HCT116 (cell line): ENCODE measurements at regions not wholly inside any gene's neighbourhood (a gene's known extent, or its start where the extent isn't known, plus 50 kb on each side); places are given as distances from the start of the nearest gene placed in this dataset.

Experiments
- CEBPB ChIP-seq: IDR thresholded peaks from 2 replicates; pipeline ENCODE4 v1.6.1; 2012; ENCODE audit warnings: low read depth
- EGR1 ChIP-seq: IDR thresholded peaks from 2 replicates; pipeline ENCODE4 v1.6.1; 2012; ENCODE audit warnings: low read depth
- EZH2 ChIP-seq: fragments of 200-600 bp; sonication (generic); IDR thresholded peaks from 2 replicates; pipeline ENCODE4 v1.6.1; 2017; ENCODE audit warnings: antibody characterized with exemption, mixed run types
- EZH2phosphoT487 ChIP-seq: fragments of 200-600 bp; IDR thresholded peaks from 2 replicates; pipeline ENCODE4 v1.6.1; 2018; ENCODE audit warnings: antibody characterized with exemption, borderline replicate concordance
- FOSL1 ChIP-seq: IDR thresholded peaks from 2 replicates; pipeline ENCODE4 v1.6.1; 2012; ENCODE audit warnings: low read depth
- POLR2A ChIP-seq: IDR thresholded peaks from 2 replicates; pipeline ENCODE4 v1.7.0; 2011; ENCODE audit warnings: borderline replicate concordance; ENCODE audit not compliant: insufficient read depth, insufficient read length; ENCODE audit errors: extremely low read depth
- SIN3A ChIP-seq: IDR thresholded peaks from 2 replicates; pipeline ENCODE4 v1.6.1; 2012; ENCODE audit warnings: low read depth
- TCF7L2 ChIP-seq: IDR thresholded peaks from 2 replicates; pipeline ENCODE4 v1.7.0; 2011; ENCODE audit warnings: borderline replicate concordance, inconsistent platforms; ENCODE audit not compliant: insufficient read depth, insufficient read length; ENCODE audit errors: extremely low read depth
- TF ChIP-seq, protein P1 (sequence below), 3 experiments: fragments of 200-600 bp in 1 of 3; sonication (generic) in 1 of 3; IDR thresholded peaks in 2 of 3; conservative IDR thresholded peaks in 1 of 3; 2 replicates each; pipeline ENCODE4 v1.5.1; 2012 to 2017; ENCODE audit warnings: low read depth in 2 of 3, low read length in 2 of 3, antibody characterized with exemption in 1 of 3, borderline replicate concordance in 1 of 3, control low read depth in 1 of 3, mild to moderate bottlenecking in 1 of 3, mixed read lengths in 1 of 3, mixed run types in 1 of 3, moderate library complexity in 1 of 3; ENCODE audit not compliant: insufficient read depth in 1 of 3

DNA sequence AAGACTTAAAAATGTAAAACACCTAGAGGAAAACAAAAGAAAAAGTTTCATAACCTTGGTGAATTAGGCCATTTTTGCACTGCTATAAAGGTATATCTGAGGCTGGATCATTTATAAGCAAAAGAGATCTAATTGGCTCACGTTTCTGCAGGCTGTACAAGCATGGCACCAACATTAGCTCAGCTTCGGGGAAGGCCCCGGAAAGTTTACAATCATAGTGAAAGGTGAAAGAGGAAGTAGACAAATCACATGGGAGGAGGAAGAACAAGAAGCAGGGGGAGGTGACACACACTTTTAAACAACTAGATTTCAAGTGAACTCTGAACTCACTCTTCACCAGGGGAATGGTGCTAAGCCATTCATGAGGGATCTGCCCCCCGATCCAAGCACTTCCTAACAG, 1358.5 kb upstream of the PCDH9 start:
- TF ChIP-seq, protein P1, sequence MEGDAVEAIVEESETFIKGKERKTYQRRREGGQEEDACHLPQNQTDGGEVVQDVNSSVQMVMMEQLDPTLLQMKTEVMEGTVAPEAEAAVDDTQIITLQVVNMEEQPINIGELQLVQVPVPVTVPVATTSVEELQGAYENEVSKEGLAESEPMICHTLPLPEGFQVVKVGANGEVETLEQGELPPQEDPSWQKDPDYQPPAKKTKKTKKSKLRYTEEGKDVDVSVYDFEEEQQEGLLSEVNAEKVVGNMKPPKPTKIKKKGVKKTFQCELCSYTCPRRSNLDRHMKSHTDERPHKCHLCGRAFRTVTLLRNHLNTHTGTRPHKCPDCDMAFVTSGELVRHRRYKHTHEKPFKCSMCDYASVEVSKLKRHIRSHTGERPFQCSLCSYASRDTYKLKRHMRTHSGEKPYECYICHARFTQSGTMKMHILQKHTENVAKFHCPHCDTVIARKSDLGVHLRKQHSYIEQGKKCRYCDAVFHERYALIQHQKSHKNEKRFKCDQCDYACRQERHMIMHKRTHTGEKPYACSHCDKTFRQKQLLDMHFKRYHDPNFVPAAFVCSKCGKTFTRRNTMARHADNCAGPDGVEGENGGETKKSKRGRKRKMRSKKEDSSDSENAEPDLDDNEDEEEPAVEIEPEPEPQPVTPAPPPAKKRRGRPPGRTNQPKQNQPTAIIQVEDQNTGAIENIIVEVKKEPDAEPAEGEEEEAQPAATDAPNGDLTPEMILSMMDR (IDR thresholded peaks at IDR 0.05 in 2 of 3, conservative IDR thresholded peaks at IDR 0.05 in 1 of 3; ENCODE audit: borderline replicate concordance in 1 of 3, insufficient read depth in 1 of 3, low read depth in 2 of 3, low read length in 2 of 3), result no peak
- TF ChIP-seq FOSL1 (no peak), EGR1 (no peak), SIN3A (no peak), EZH2phosphoT487 (no peak), POLR2A (no peak), CEBPB (no peak), TCF7L2 (no peak), EZH2 (no peak)
